GM23338 (cell line): ENCODE measurements at regions not wholly inside any gene's neighbourhood (a gene's known extent, or its start where the extent isn't known, plus 50 kb on each side); places are given as distances from the start of the nearest gene placed in this dataset.

Experiments
- ATAC-seq: fragments of 200-7000 bp; cut with Tn5 transposase; 3 replicates; pipeline ENCODE4 v1.9.1; 2020
- DNase-seq: peaks from one replicate; pipeline ENCODE4 v3.0.0-alpha.2; 2015; ENCODE audit warnings: low spot score
- H2AFZ ChIP-seq: fragments of 200-600 bp; sonication (generic); 2 replicates; pipeline ENCODE4 v1.8.0; 2016; ENCODE audit warnings: antibody characterized with exemption, mild to moderate bottlenecking, moderate library complexity
- H3F3A ChIP-seq: fragments of 200-600 bp; sonication (generic); replicated peaks from 2 replicates; pipeline ENCODE4 v1.8.0; 2017; ENCODE audit warnings: antibody characterized with exemption, mixed run types, low read depth
- H3K27ac ChIP-seq: fragments of 200-600 bp; sonication (generic); 2 replicates; pipeline ENCODE4 v1.6.1; 2016; ENCODE audit warnings: low read depth
- H3K27me3 ChIP-seq: fragments of 200-600 bp; sonication (generic); 2 replicates; pipeline ENCODE4 v1.8.0; 2016; ENCODE audit warnings: mild to moderate bottlenecking, mixed run types, moderate library complexity; ENCODE audit not compliant: insufficient read depth
- H3K36me3 ChIP-seq: fragments of 200-600 bp; sonication (generic); 2 replicates; pipeline ENCODE4 v1.8.0; 2016; ENCODE audit warnings: mild to moderate bottlenecking; ENCODE audit not compliant: insufficient read depth
- H3K4me1 ChIP-seq: fragments of 200-600 bp; sonication (generic); 2 replicates; pipeline ENCODE4 v1.8.0; 2016; ENCODE audit warnings: mild to moderate bottlenecking, moderate library complexity; ENCODE audit not compliant: insufficient read depth
- H3K4me2 ChIP-seq: fragments of 200-600 bp; sonication (generic); 2 replicates; pipeline ENCODE4 v1.7.1; 2017; ENCODE audit warnings: mixed run types
- H3K4me3 ChIP-seq: fragments of 200-600 bp; sonication (generic); 2 replicates; pipeline ENCODE4 v1.6.1; 2016; ENCODE audit warnings: mixed run types
- H3K79me2 ChIP-seq: fragments of 200-600 bp; sonication (generic); replicated peaks from 2 replicates; pipeline ENCODE4 v1.8.0; 2017; ENCODE audit warnings: mild to moderate bottlenecking; ENCODE audit not compliant: insufficient read depth
- H3K9me2 ChIP-seq: fragments of 200-600 bp; sonication (generic); 2 replicates; pipeline ENCODE4 v1.8.0; 2017; ENCODE audit not compliant: insufficient read depth
- H4K20me1 ChIP-seq: fragments of 200-600 bp; sonication (generic); replicated peaks from 2 replicates; pipeline ENCODE4 v1.8.0; 2017; ENCODE audit warnings: mild to moderate bottlenecking; ENCODE audit not compliant: insufficient read depth
- H3K27ac Mint-ChIP-seq: 2 replicates; pipeline ENCODE4 v1.8.0; 2020; ENCODE audit warnings: inconsistent platforms, mild to moderate bottlenecking, moderate library complexity, mixed read lengths
- H3K27me3 Mint-ChIP-seq: 3 replicates; pipeline ENCODE4 v1.8.0; 2022; ENCODE audit warnings: low read depth, mild to moderate bottlenecking, moderate library complexity, mixed read lengths, inconsistent platforms; ENCODE audit not compliant: insufficient read depth, poor library complexity
- H3K36me3 Mint-ChIP-seq: 3 replicates; pipeline ENCODE4 v1.8.0; 2021; ENCODE audit warnings: low read depth, mild to moderate bottlenecking, inconsistent platforms, moderate library complexity, mixed read lengths
- H3K4me1 Mint-ChIP-seq: 3 replicates; pipeline ENCODE4 v1.8.0; 2020; ENCODE audit warnings: mild to moderate bottlenecking, inconsistent platforms, mixed read lengths
- H3K4me3 Mint-ChIP-seq: 3 replicates; pipeline ENCODE4 v1.8.0; 2021; ENCODE audit warnings: moderate library complexity, mild to moderate bottlenecking, inconsistent platforms, mixed read lengths
- H3K9me3 Mint-ChIP-seq: 3 replicates; pipeline ENCODE4 v1.8.0; 2020; ENCODE audit warnings: moderate library complexity, mild to moderate bottlenecking, inconsistent platforms, mixed read lengths
- CREB1 ChIP-seq: fragments of 250-450 bp; sonication (Bioruptor Pico); IDR thresholded peaks from 2 replicates; pipeline ENCODE4 v1.5.0; 2020; ENCODE audit warnings: low read depth, mild to moderate bottlenecking, moderate library complexity
- CTCF ChIP-seq, 2 experiments: fragments of 200-600 bp in 1 of 2; sonication (generic) in 1 of 2; conservative IDR thresholded peaks; 2 replicates each; pipeline versions ENCODE4 v1.5.1 to v1.6.1; 2016 to 2017; ENCODE audit warnings: antibody characterized with exemption in 2 of 2, low read depth in 2 of 2, mild to moderate bottlenecking in 2 of 2, moderate library complexity in 1 of 2
- JUNB ChIP-seq: IDR thresholded peaks from one replicate; pipeline ENCODE4 v1.6.1; 2016; ENCODE audit warnings: antibody characterized with exemption; ENCODE audit not compliant: unreplicated experiment
- NANOG ChIP-seq: IDR thresholded peaks from 2 replicates; pipeline ENCODE4 v1.6.1; 2016; ENCODE audit warnings: antibody characterized with exemption, borderline replicate concordance
- REST ChIP-seq: IDR thresholded peaks from one replicate; pipeline ENCODE4 v1.6.1; 2018; ENCODE audit warnings: antibody characterized with exemption; ENCODE audit not compliant: unreplicated experiment
- ZNF114 ChIP-seq: fragments of 250-450 bp; sonication (Bioruptor Pico); IDR thresholded peaks from 2 replicates; pipeline ENCODE4 v1.5.0; 2020; ENCODE audit warnings: mild to moderate bottlenecking, moderate library complexity
- ZNF331 ChIP-seq: fragments of 250-450 bp; sonication (Bioruptor Pico); IDR thresholded peaks from 2 replicates; pipeline ENCODE4 v1.5.0; 2020; ENCODE audit warnings: low read depth, mild to moderate bottlenecking, moderate library complexity
- ZNF462 ChIP-seq: fragments of 250-450 bp; sonication (Bioruptor Pico); IDR thresholded peaks from 2 replicates; pipeline ENCODE4 v1.5.0; 2020; ENCODE audit warnings: mild to moderate bottlenecking, moderate library complexity

GRCh38 chr11:11178671-11179638 lies 174.1 kb downstream of the CSNK2A3 start:
- Mint-ChIP-seq H3K36me3 (no peaks in the 10 kb centered on the region), H3K9me3 (no peaks in the 10 kb centered on the region), H3K4me3 (no peak overlapping the region), H3K4me1 (peaks cover 6% of the 10 kb centered on the region), H3K27ac (no peak overlapping the region), H3K27me3 (peaks cover 5% of the 10 kb centered on the region)
- ATAC-seq (no peak), DNase-seq (no peak)
- Histone ChIP-seq H3K9me2 (no peaks in the 10 kb centered on the region), H3K27ac (no peak overlapping the region), H3K36me3 (no peaks in the 10 kb centered on the region), H3F3A (no peaks in the 10 kb centered on the region), H4K20me1 (no peaks in the 10 kb centered on the region), H2AFZ (no peak overlapping the region), H3K27me3 (no peaks in the 10 kb centered on the region), H3K4me2 (no peak overlapping the region), H3K4me1 (no peaks in the 10 kb centered on the region), H3K4me3 (no peak overlapping the region), H3K79me2 (no peaks in the 10 kb centered on the region)
- TF ChIP-seq ZNF331 (CRISPR knock-in tag) (no peak), JUNB (no peak), CREB1 (CRISPR knock-in tag) (no peak), NANOG (no peak), CTCF (conservative IDR thresholded peaks at IDR 0.05; ENCODE audit: low read depth in 2 of 2) (no peak), ZNF462 (no peak), REST (no peak), ZNF114 (no peak)
